ENCODE measurements at regions not wholly inside any gene's neighbourhood (a gene's known extent, or its start where the extent isn't known, plus 50 kb on each side); places are given as distances from the start of the nearest gene placed in this dataset.
"Not testable (repeated sequence)": the region's sequence is repeated elsewhere in the genome, so short reads cannot be mapped to it uniquely, and the experiment has no call there.

- not testable (repeated sequence) for DNase-seq
These were observed 114.7 kb upstream of the ZBTB40 start for GRCh38 chr1:22336696-22337545.

DNA sequence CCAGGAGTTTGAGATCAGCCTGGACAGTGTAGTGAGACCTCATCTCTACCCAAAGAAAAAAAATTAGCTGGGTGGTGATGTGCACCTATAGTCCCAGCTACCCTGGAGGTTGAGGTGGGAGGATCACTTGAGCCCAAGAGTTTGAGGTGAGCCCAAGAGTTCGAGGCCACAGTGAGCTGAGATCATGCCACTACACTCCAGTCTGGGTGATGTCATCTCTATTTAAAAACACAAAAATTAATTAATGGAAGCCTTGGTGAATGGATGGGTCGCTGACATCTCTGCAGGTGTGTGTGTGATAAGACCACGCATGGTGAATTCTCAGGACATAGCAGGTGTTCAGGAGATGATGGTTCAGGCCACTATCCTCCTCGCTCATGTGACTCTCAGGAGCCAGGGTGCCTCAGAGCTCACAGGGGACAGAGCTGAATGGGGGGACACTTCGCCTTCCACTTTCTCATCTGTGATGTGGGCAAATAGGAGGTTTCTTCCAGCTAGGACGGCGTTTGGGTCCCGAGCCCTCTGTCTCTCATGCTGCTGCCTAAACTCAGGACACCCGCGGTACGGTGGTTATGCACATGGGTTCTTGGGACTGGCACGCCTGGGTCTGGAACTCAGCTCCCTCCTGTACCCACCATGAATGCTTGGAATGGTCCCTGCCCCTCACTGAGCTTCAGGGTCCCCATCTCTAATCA lies 113.4 kb upstream of the ZBTB40 start:
- DNase-seq, result no peak

DNA sequence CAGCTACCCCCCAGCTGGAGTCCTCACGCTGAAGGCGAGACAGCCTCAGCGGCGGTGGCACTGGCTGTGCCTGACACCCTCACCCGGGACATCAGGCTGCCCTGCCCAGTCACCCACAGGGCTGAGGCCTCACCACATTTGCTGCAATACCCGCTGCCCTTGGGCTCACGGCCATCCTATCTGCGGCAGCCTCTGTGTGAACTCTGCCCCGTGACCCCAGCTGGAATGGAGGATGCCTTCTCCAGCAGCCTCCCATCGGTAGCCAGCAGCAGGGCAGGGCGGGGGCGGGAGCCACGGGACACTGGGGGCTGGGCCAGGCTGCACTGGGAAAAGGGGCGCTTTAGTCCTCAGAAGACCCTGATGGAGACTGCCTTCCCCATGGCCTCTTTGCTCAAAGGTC lies 112.4 kb upstream of the ZBTB40 start:
- no peak for DNase-seq

GRCh38 chr1:22340066-22340465 lies 111.6 kb upstream of the ZBTB40 start:
- no peak for DNase-seq

DNA sequence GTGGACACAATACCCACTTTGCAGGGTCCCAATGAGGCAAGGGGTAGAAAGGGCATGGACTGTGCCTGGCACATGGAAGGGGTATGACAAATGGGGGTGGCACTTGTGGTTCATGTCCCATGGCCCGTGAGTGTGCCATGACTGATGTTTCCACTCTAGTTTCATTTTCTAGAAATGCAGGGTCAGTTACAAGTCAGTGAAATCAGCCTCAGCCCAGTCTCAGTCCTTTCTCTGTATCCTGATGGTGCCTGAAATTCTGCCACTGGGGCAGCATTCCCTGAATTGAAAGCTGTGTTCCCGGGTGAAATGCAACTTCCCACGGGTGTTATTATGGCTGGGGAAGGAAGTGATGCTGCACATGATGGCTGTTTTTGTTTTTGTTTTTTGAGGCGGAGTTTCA lies 110.8 kb upstream of the ZBTB40 start:
- no peak for DNase-seq

- DNase-seq, result peak in 1 of 2 experiments; percentile 20
These were observed 109.7 kb upstream of the ZBTB40 start for GRCh38 chr1:22341791-22342605.

GRCh38 chr1:22342734-22343191 lies 108.9 kb upstream of the ZBTB40 start:
- DNase-seq, result no peak

DNA sequence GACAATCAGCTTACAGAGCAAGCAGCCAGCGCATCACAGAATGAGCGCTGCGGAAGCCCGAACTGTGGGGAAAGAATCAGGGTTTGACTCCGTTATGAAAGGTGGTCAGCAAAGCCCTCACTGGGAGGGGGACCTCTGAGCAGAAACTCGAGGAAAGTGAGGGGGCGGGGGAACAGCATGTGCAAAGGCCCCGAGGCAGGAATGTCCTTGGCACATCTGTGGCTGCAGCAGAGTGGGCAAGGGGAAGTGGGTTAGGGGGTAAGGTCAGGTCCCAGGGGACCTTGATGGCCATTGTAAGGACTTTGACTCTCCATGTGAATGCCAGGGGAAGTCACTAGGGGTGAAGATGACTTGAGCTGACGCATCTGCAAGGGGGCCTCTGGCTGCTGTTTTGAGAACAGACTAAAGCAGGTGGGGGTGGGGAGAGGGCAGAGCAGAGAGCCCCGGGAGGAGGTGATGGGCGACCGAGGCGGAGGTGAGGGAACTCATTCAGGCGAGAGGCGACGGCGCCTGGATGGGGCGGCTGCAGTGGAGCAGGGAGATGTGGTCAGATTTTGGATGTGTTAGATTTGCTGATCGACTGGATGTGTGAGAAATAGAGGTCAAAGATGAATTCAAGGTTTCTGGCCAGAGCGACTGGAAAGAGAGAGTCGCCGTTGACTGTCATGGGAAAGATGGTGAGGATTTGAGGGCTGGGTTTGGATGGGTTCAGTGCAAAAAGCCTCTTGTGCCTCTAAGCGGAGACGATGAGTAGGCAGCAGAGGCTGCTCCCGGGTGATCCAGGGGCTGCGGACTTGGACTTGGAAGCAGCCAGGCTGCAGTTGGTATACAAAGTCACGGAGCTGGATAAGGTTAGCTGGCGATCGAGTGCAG lies 108.0 kb upstream of the ZBTB40 start:
- no peak for DNase-seq

DNA sequence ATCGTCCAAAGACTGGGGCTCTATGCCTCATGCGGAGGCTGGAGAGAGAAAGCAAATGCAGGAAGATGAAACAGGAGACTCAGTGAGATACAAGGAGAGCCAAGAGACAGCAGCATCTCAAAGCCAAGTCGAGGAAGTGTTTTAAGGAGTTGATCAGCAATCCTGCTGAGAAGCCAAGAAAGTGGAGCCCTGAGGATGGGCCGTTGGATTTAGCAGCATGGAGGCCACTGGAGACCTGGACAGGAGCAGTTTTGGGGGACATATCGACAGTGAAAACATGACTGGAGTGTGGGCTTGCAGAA lies 107.4 kb upstream of the ZBTB40 start:
- DNase-seq, result no peak

GRCh38 chr1:22344851-22345560 lies 106.6 kb upstream of the ZBTB40 start:
- no peak for DNase-seq

GRCh38 chr1:22347854-22348760 lies 103.5 kb upstream of the ZBTB40 start:
- no peak for DNase-seq

DNA sequence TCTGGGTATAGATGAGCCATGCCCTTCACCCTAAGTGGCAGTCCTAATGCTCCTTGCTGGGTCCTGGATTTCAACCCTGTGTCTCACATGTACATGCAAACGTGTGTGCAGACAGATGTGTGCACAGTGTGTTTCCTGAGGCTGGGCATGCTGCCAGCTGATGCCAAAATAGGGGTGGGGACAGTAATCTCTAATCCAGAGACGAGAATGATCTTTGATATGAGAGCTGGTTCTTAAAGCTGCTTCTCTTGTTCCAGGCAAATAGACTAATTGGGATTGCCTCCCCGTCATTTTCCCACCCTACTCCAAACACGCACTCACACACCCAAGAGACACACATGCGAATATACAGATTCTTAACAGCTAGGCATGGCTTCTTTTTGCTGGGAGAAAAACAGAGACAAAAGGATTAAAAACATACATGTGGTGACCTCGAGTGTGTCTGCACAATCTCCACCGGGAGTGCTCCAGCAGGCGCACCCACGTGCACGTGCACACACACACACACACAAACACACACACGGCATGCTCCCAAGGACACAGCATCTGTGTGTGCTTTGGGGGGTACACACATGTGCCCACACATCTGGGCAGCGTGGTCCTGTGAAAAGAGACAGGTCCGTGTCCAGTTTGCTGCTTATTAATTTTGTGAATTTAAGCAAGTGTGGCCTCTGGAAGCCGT lies 102.1 kb upstream of the ZBTB40 start:
- peak; percentile 40 to 71 for DNase-seq

DNA sequence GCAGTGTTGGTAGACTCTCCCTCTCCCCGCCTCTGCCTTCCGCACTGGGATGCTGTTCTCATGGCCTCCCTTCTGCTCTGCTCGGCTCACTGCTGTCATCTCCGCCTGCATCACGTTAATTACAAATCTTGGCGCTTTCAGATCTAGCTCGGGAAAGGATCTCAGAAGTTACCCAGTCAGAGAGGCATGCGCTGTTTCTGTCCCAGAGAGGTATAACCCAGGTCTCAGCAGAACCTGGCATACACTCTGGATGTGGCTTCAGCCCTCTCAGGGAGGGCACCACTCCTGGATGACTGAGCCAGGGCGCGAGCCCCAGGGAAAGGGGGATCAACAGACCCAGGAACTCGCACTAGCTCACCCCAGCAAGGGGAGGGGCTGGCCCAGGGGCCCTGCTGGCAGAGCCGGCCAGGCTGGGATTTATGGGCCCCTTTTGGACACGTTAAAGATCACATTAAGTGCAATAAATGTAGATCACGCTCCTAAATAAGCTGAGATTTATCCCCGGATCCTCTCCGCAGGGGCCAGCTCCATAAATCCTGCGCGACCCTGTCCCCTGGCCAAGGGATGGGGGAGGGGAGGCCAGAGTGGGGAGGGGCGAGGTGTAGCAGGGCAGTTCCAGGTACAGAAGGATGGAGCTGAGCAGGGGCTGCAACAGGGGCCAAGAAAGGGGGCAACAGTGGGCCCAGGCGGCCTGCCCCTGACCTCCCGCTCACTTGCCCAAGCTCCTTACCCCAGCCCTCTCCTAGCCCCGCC lies 101.3 kb upstream of the ZBTB40 start:
- no peak for DNase-seq

DNA sequence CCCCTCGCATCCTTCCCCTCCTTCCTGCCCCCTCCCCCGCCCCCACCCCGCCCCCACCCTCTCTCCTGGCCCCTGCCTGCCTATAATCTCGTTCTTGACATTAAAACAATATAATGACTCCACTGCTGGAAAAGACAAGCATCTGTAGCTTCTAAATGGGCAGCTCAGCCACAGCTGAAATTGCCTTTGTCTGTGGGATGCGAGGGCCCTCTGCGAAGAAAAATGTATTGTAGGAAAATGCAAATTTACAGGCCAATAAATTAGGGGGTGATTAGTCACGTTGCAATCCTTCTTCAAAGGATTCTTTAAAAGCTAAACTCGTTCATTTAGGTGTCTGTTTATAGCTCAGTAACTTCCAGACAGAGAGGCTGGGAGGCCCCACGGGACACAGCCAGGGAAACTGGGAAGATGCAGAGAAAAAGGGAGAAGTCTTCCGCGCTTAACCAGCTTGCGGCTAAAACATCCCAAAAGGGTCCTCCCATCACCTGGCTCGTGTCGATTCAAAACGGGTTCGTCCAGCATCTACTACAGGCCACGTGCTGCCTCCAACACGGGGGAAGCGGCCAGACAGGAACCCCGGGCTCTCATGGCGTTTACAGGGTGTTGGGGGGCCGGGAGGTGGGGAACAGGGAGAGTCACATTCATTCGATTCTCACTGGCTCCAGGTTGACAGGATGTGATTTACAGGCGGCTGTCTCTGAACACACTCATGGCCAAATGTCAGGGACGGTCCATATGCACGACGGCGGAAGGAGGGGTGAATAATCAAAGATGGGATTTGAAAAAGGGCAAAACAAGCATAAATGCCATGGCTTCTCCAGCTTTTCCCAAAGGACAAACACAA lies 100.5 kb upstream of the ZBTB40 start:
- DNase-seq, result no peak

- DNase-seq, result no peak
These were observed 99.9 kb upstream of the ZBTB40 start for GRCh38 chr1:22351768-22352080.

- DNase-seq, result no peak
These were observed 99.3 kb upstream of the ZBTB40 start for GRCh38 chr1:22352355-22352754.

- no peak for DNase-seq
These were observed 98.8 kb upstream of the ZBTB40 start for GRCh38 chr1:22352896-22353295.

DNA sequence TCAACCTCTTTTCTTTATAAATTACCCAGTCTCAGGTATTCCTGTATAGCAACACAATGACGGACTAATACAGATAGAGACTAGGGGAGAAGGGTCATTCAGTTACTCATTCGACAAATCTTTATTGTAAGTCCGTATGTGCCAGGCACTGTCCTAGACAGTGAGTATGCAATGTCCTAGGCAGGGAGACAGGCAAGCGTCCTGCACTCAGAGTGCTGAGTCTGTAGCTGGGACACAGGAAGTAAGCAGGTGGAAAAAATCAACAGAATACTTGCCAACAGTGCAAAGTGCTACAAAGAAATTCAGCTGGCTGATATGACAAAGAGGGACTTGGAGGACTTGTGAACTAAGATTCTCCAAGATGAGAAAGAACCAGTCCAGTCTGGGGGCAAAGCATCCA lies 92.2 kb upstream of the ZBTB40 start:
- DNase-seq, result no peak
